H1 (cell line): ENCODE measurements at regions not wholly inside any gene's neighbourhood (a gene's known extent, or its start where the extent isn't known, plus 50 kb on each side); places are given as distances from the start of the nearest gene placed in this dataset.

Experiments used
- CTCF ChIA-PET: fragments of 300-600 bp; sonication (Branson Sonifier 250); formaldehyde crosslinking; loops from one replicate; lab custom pipeline; 2021; ENCODE audit not compliant: partially characterized antibody; lab: Charles Lee
- POLR2A ChIA-PET: fragments of 300-600 bp; sonication (Branson Sonifier 250); formaldehyde crosslinking; loops from one replicate; lab custom pipeline; 2021; ENCODE audit warnings: inconsistent platforms; ENCODE audit not compliant: partially characterized antibody; lab: Charles Lee
- DNase-seq, 2 experiments: peaks; one replicate each; pipeline versions ENCODE4 v3.0.0 to v3.0.0-alpha.2; 2010 to 2022; ENCODE audit warnings: low spot score in 2 of 2, low read depth in 1 of 2, mixed read lengths in 1 of 2
- FAIRE-seq: peaks from 2 replicates; lab custom pipeline; 2011; peaks lifted over from hg19 to GRCh38; lab: Jason Lieb, UNC
- H2AFZ ChIP-seq: 2 replicates; pipeline ENCODE4 v1.8.1; 2012; ENCODE audit warnings: low read length, inconsistent platforms
- H2AK5ac ChIP-seq: 2 replicates; pipeline ENCODE4 v1.6.1; 2013; ENCODE audit warnings: low read depth, low read length
- H2BK120ac ChIP-seq: replicated peaks from 2 replicates; pipeline ENCODE3; 2013; ENCODE audit warnings: low read depth, low read length, inconsistent platforms
- H2BK12ac ChIP-seq: 2 replicates; pipeline ENCODE4 v1.6.1; 2013; ENCODE audit warnings: low read depth, low read length
- H2BK15ac ChIP-seq: 2 replicates; pipeline ENCODE4 v1.6.1; 2013; ENCODE audit warnings: low read length
- H2BK20ac ChIP-seq: 2 replicates; pipeline ENCODE4 v1.6.1; 2013; ENCODE audit warnings: low read length
- H2BK5ac ChIP-seq: 2 replicates; pipeline ENCODE4 v1.6.1; 2013; ENCODE audit warnings: low read depth, low read length
- H3K14ac ChIP-seq: 2 replicates; pipeline ENCODE4 v1.6.1; 2013; ENCODE audit warnings: inconsistent platforms; ENCODE audit not compliant: insufficient read length
- H3K18ac ChIP-seq: 2 replicates; pipeline ENCODE4 v1.6.1; 2013; ENCODE audit warnings: low read length; ENCODE audit errors: extremely low read depth
- H3K23ac ChIP-seq: 2 replicates; pipeline ENCODE4 v1.6.1; 2013; ENCODE audit warnings: inconsistent platforms; ENCODE audit not compliant: insufficient read length
- H3K23me2 ChIP-seq: 2 replicates; pipeline ENCODE4 v1.6.1; 2013; ENCODE audit warnings: low read depth, low read length
- H3K27ac ChIP-seq: 2 replicates; pipeline ENCODE4 v1.6.1; 2011; ENCODE audit warnings: low read depth, low read length, inconsistent platforms
- H3K27me3 ChIP-seq, 4 experiments: replicated peaks in 1 of 4; 1 replicate in 1 of 4; 2 replicates in 3 of 4; pipeline versions ENCODE4 v1.6.1 to v1.8.1; 2011 to 2013; ENCODE audit warnings: low read length in 3 of 4, mild to moderate bottlenecking in 3 of 4, inconsistent platforms in 2 of 4, mixed read lengths in 2 of 4, moderate library complexity in 1 of 4; ENCODE audit not compliant: control insufficient read depth in 3 of 4, insufficient read depth in 3 of 4; ENCODE audit errors: extremely low read depth in 1 of 4
- H3K36me3 ChIP-seq, 4 experiments: 2 replicates each; pipeline versions ENCODE4 v1.6.1 to v1.8.1; 2011 to 2013; ENCODE audit warnings: mild to moderate bottlenecking in 4 of 4, low read length in 3 of 4, moderate library complexity in 2 of 4, control low read depth in 1 of 4, inconsistent platforms in 1 of 4; ENCODE audit not compliant: insufficient read depth in 4 of 4, control insufficient read depth in 2 of 4
- H3K4ac ChIP-seq: replicated peaks from 2 replicates; pipeline ENCODE3; 2013; ENCODE audit warnings: low read length, low read depth, mixed read lengths, inconsistent platforms; ENCODE audit not compliant: insufficient read length
- H3K4me1 ChIP-seq, 4 experiments: replicated peaks in 1 of 4; 1 replicate in 1 of 4; 2 replicates in 3 of 4; pipeline versions ENCODE4 v1.6.1 to v1.8.1; 2011 to 2013; ENCODE audit warnings: low read length in 3 of 4, inconsistent platforms in 2 of 4, mixed read lengths in 1 of 4; ENCODE audit not compliant: insufficient read depth in 4 of 4, control insufficient read depth in 3 of 4
- H3K4me2 ChIP-seq, 2 experiments: 2 replicates each; pipeline versions ENCODE4 v1.6.1 to v1.8.1; 2011 to 2013; ENCODE audit warnings: low read depth in 2 of 2, low read length in 2 of 2, control low read depth in 1 of 2, inconsistent platforms in 1 of 2, mild to moderate bottlenecking in 1 of 2; ENCODE audit not compliant: insufficient read depth in 1 of 2
- H3K4me3 ChIP-seq, 4 experiments: fragments of 200-600, 300-600 bp in 1 of 4; sonication (generic), shearing (Covaris generic), sonication (Bioruptor Twin) in 1 of 4; 2 replicates each; pipeline versions ENCODE4 v1.5.1 to v1.8.1; 2011 to 2016; ENCODE audit warnings: low read length in 4 of 4, low read depth in 3 of 4, control low read depth in 2 of 4, inconsistent platforms in 2 of 4, mild to moderate bottlenecking in 2 of 4, mixed read lengths in 1 of 4, moderate library complexity in 1 of 4; ENCODE audit not compliant: insufficient read depth in 2 of 4; ENCODE audit errors: extremely low read depth in 1 of 4
- H3K56ac ChIP-seq: replicated peaks from 2 replicates; pipeline ENCODE3; 2013; ENCODE audit warnings: low read depth, mild to moderate bottlenecking, mixed read lengths, low read length, inconsistent platforms; ENCODE audit not compliant: insufficient read length
- H3K79me1 ChIP-seq: 2 replicates; pipeline ENCODE4 v1.6.1; 2013; ENCODE audit warnings: low read depth, low read length, control low read depth
- H3K79me2 ChIP-seq, 2 experiments: 2 replicates each; pipeline versions ENCODE4 v1.6.1 to v1.8.1; 2012 to 2013; ENCODE audit warnings: low read length in 2 of 2, mild to moderate bottlenecking in 2 of 2, inconsistent platforms in 1 of 2; ENCODE audit not compliant: insufficient read depth in 2 of 2, control insufficient read depth in 1 of 2
- H3K9ac ChIP-seq, 4 experiments: replicated peaks in 1 of 4; 1 replicate in 1 of 4; 2 replicates in 3 of 4; pipeline versions ENCODE4 v1.6.1 to v1.8.1; 2011 to 2013; ENCODE audit warnings: low read depth in 3 of 4, low read length in 3 of 4, control low read depth in 2 of 4, mild to moderate bottlenecking in 2 of 4, moderate library complexity in 2 of 4, inconsistent platforms in 1 of 4; ENCODE audit errors: extremely low read depth in 1 of 4
- H3K9me3 ChIP-seq, 2 experiments: 2 replicates each; pipeline versions ENCODE4 v1.6.1 to v1.8.1; 2012 to 2013; ENCODE audit warnings: mild to moderate bottlenecking in 2 of 2, moderate library complexity in 2 of 2, control low read depth in 1 of 2, inconsistent platforms in 1 of 2, low read depth in 1 of 2, low read length in 1 of 2, mixed read lengths in 1 of 2; ENCODE audit not compliant: insufficient read depth in 2 of 2
- H4K20me1 ChIP-seq, 2 experiments: replicated peaks in 1 of 2; 2 replicates each; pipeline versions ENCODE3 to v1.8.1; 2011 to 2013; ENCODE audit warnings: inconsistent platforms in 2 of 2, low read length in 2 of 2, mild to moderate bottlenecking in 1 of 2; ENCODE audit not compliant: insufficient read depth in 2 of 2, control insufficient read depth in 1 of 2
- H4K5ac ChIP-seq: 2 replicates; pipeline ENCODE4 v1.6.1; 2013; ENCODE audit warnings: low read length, low read depth, mixed read lengths, inconsistent platforms; ENCODE audit not compliant: insufficient read length
- H4K8ac ChIP-seq: 2 replicates; pipeline ENCODE4 v1.8.0; 2013; ENCODE audit warnings: mild to moderate bottlenecking, moderate library complexity, low read length, inconsistent platforms; ENCODE audit not compliant: insufficient read depth; ENCODE audit errors: extremely low read depth
- H4K91ac ChIP-seq: replicated peaks from 2 replicates; pipeline ENCODE3; 2013; ENCODE audit warnings: low read length, mixed read lengths, inconsistent platforms; ENCODE audit not compliant: insufficient read length
- ASH2L ChIP-seq: fragments of 200-600, 300-600 bp; sonication (generic); IDR thresholded peaks from one replicate; pipeline ENCODE4 v1.7.1; 2017; ENCODE audit warnings: low read length
- CBX5 ChIP-seq: fragments of 300-800, 300-1000 bp; sonication (generic); IDR thresholded peaks from 2 replicates; pipeline ENCODE4 v1.7.1; 2016; ENCODE audit warnings: antibody characterized with exemption, low read length, low read depth
- E2F6 ChIP-seq: IDR thresholded peaks from 2 replicates; pipeline ENCODE4 v1.6.1; 2012; ENCODE audit warnings: inconsistent platforms
- GABPA ChIP-seq: IDR thresholded peaks from 2 replicates; pipeline ENCODE4 v1.6.1; 2011; ENCODE audit warnings: mild to moderate bottlenecking, low read length, moderate library complexity, borderline replicate concordance; ENCODE audit not compliant: insufficient read depth
- GTF2F1 ChIP-seq: IDR thresholded peaks from 2 replicates; pipeline ENCODE4 v1.6.1; 2012; ENCODE audit warnings: low read depth, low read length, improper control_type of control experiment, borderline replicate concordance
- KDM4A ChIP-seq: IDR thresholded peaks from one replicate; pipeline ENCODE4 v1.7.1; 2012; ENCODE audit warnings: low read depth, mild to moderate bottlenecking, moderate library complexity, low read length, inconsistent platforms; ENCODE audit not compliant: severe bottlenecking
- KDM5A ChIP-seq: fragments of 200-600 bp; IDR thresholded peaks from 2 replicates; pipeline ENCODE4 v1.7.1; 2012; ENCODE audit warnings: mild to moderate bottlenecking, low read length, inconsistent platforms, mixed read lengths
- PHF8 ChIP-seq: fragments of 200-600 bp; sonication (generic); conservative IDR thresholded peaks from 2 replicates; pipeline ENCODE4 v1.7.1; 2012; ENCODE audit warnings: low read depth, mild to moderate bottlenecking, inconsistent platforms, low read length, moderate library complexity
- POLR2AphosphoS5 ChIP-seq: IDR thresholded peaks from 2 replicates; pipeline ENCODE4 v1.6.1; 2011; ENCODE audit warnings: low read depth, low read length
- RFX5 ChIP-seq: IDR thresholded peaks from 2 replicates; pipeline ENCODE4 v1.6.1; 2011; ENCODE audit warnings: low read depth, low read length, improper control_type of control experiment, borderline replicate concordance
- SIRT6 ChIP-seq: IDR thresholded peaks from one replicate; pipeline ENCODE4 v1.7.1; 2012; ENCODE audit warnings: low read length, inconsistent platforms
- SP2 ChIP-seq: IDR thresholded peaks from 2 replicates; pipeline ENCODE4 v1.6.1; 2012; ENCODE audit warnings: mild to moderate bottlenecking, low read length, inconsistent platforms
- SP4 ChIP-seq: IDR thresholded peaks from 2 replicates; pipeline ENCODE4 v1.6.1; 2012; ENCODE audit warnings: low read length, inconsistent platforms
- SUZ12 ChIP-seq: fragments of 200-600 bp; sonication (generic); IDR thresholded peaks from 2 replicates; pipeline ENCODE4 v1.6.1; 2012; ENCODE audit warnings: mild to moderate bottlenecking, inconsistent platforms, low read length, moderate library complexity, mixed read lengths
- USF2 ChIP-seq: IDR thresholded peaks from 2 replicates; pipeline ENCODE4 v1.6.1; 2011; ENCODE audit warnings: low read length, improper control_type of control experiment
- WGBS, 2 experiments: shearing (Covaris generic) in 1 of 2; methylation state at CpG; one replicate each; pipeline versions ENCODE4 v1.1.6 to v1.1.7; 2013 to 2015; ENCODE audit warnings: low lambda C conversion rate in 2 of 2, mixed read lengths in 2 of 2, inconsistent platforms in 1 of 2, low coverage in 1 of 2, missing lambda C conversion rate in 1 of 2; ENCODE audit not compliant: insufficient replicate concordance in 2 of 2, insufficient coverage in 1 of 2, insufficient read length in 1 of 2; ENCODE audit errors: extremely low coverage in 1 of 2, missing lambda C conversion rate in 1 of 2; 5-methylcytosine and 5-hydroxymethylcytosine counted together

DNA sequence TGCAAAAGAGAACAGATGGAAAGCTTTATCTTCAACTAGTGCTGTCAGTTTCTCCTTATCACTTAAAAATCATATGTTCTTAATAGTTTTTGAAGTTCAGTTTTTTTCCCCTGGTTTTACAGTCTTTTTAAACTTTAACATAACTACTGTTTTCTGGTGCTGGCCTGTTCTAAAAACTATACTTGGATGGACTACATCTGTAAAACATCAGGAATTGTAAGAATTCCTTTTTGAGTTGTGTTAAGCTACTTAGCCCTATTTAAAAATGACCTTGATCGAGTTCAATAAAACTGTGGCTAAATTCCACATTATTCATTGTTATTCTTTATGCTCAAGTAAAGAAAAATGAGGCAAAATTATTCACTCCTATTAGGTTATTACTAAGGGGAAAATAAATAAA is 397.7 kb downstream of the NUP35 start:
- CTCF ChIA-PET, result no interaction called here
- no peak for TF ChIP-seq SP4
- no peak for TF ChIP-seq SIRT6
- no peak for TF ChIP-seq GTF2F1
- no peak for TF ChIP-seq GABPA
- TF ChIP-seq KDM4A, result no peak
- no peak for TF ChIP-seq E2F6
- TF ChIP-seq POLR2AphosphoS5, result no peak
- no peak for TF ChIP-seq KDM5A
- TF ChIP-seq CBX5, result no peak
- no peak for TF ChIP-seq SUZ12
- TF ChIP-seq RFX5, result no peak
- TF ChIP-seq USF2, result no peak
- no peak for TF ChIP-seq SP2
- TF ChIP-seq PHF8, result no peak
- TF ChIP-seq ASH2L, result no peak

More for the DNA sequence above, 397.7 kb downstream of the NUP35 start:
- Histone ChIP-seq H3K36me3 (no peaks in the 10 kb centered on the region), H2AFZ (no peak overlapping the region), H3K23ac (no peak overlapping the region), H4K8ac (no peak overlapping the region), H3K27ac (no peak overlapping the region), H3K4me1 (no peaks in the 10 kb centered on the region), H2BK15ac (no peak overlapping the region), H3K9ac (no peak overlapping the region), H3K56ac (no peak overlapping the region), H3K18ac (no peak overlapping the region), H4K20me1 (no peaks in the 10 kb centered on the region), H3K79me2 (no peaks in the 10 kb centered on the region), H3K27me3 (no peaks in the 10 kb centered on the region), H3K4ac (no peak overlapping the region), H3K14ac (no peak overlapping the region), H3K79me1 (no peaks in the 10 kb centered on the region), H4K91ac (no peak overlapping the region), H3K4me2 (no peak overlapping the region), H2BK20ac (no peak overlapping the region), H2BK5ac (no peak overlapping the region), H3K23me2 (no peaks in the 10 kb centered on the region), H2BK12ac (no peak overlapping the region), H2BK120ac (no peak overlapping the region), H3K4me3 (no peak overlapping the region), H4K5ac (no peak overlapping the region), H2AK5ac (no peak overlapping the region), H3K9me3 (no peaks in the 10 kb centered on the region)
- 93% methylated on average over 1 of the region's 1 CpG; no CpG with 5 or more reads in 1 of the 2 experiments for WGBS, 2 experiments
- DNase-seq (no peak), FAIRE-seq (no peak)
- POLR2A ChIA-PET, result no interaction called here
